Astrocyte (in vitro differentiated cells and primary cell): ENCODE measurements at regions not wholly inside any gene's neighbourhood (a gene's known extent, or its start where the extent isn't known, plus 50 kb on each side); places are given as distances from the start of the nearest gene placed in this dataset.

Experiments used
- DNase-seq: peaks from one replicate; pipeline ENCODE4 v3.0.0-alpha.2; 2010; ENCODE audit warnings: low read depth
- FAIRE-seq: peaks from 2 replicates; lab custom pipeline; 2011; peaks lifted over from hg19 to GRCh38; lab: Jason Lieb, UNC
- H2AFZ ChIP-seq: 2 replicates; pipeline ENCODE4 v1.6.0; 2012; ENCODE audit warnings: low read depth, low read length, inconsistent platforms
- H3K27ac ChIP-seq: 2 replicates; pipeline ENCODE4 v1.5.1; 2011; ENCODE audit warnings: low read depth, low read length, inconsistent platforms
- H3K27me3 ChIP-seq: 2 replicates; pipeline ENCODE4 v1.6.0; 2011; ENCODE audit warnings: low read length, inconsistent platforms; ENCODE audit not compliant: insufficient read depth
- H3K36me3 ChIP-seq: 2 replicates; pipeline ENCODE4 v1.5.1; 2011; ENCODE audit warnings: low read length, inconsistent platforms; ENCODE audit not compliant: insufficient read depth
- H3K4me1 ChIP-seq: 2 replicates; pipeline ENCODE4 v1.5.1; 2011; ENCODE audit warnings: low read length, inconsistent platforms; ENCODE audit not compliant: insufficient read depth
- H3K4me2 ChIP-seq: 2 replicates; pipeline ENCODE4 v1.6.0; 2012; ENCODE audit warnings: low read length, inconsistent platforms
- H3K4me3 ChIP-seq: 2 replicates; pipeline ENCODE4 v1.5.1; 2011; ENCODE audit warnings: low read depth, mild to moderate bottlenecking, low read length, inconsistent platforms; ENCODE audit not compliant: insufficient read depth
- H3K79me2 ChIP-seq: 2 replicates; pipeline ENCODE4 v1.6.0; 2012; ENCODE audit warnings: mild to moderate bottlenecking, low read length, inconsistent platforms; ENCODE audit not compliant: insufficient read depth
- H3K9ac ChIP-seq: 2 replicates; pipeline ENCODE4 v1.6.0; 2012; ENCODE audit warnings: mild to moderate bottlenecking, low read length, inconsistent platforms
- H3K9me3 ChIP-seq: 2 replicates; pipeline ENCODE4 v1.5.1; 2012; ENCODE audit warnings: low read depth, mild to moderate bottlenecking, low read length, inconsistent platforms; ENCODE audit not compliant: insufficient read depth
- H4K20me1 ChIP-seq: 2 replicates; pipeline ENCODE4 v1.6.0; 2012; ENCODE audit warnings: low read length, inconsistent platforms; ENCODE audit not compliant: insufficient read depth
- H3K27ac Mint-ChIP-seq: one replicate; pipeline ENCODE4 v1.8.0; 2021; ENCODE audit warnings: mild to moderate bottlenecking, mixed read lengths; ENCODE audit not compliant: unreplicated experiment
- H3K27me3 Mint-ChIP-seq: one replicate; pipeline ENCODE4 v1.8.0; 2021; ENCODE audit warnings: low read depth, mixed read lengths; ENCODE audit not compliant: unreplicated experiment
- H3K36me3 Mint-ChIP-seq: one replicate; pipeline ENCODE4 v1.8.0; 2021; ENCODE audit warnings: low read depth, mixed read lengths; ENCODE audit not compliant: unreplicated experiment
- H3K4me1 Mint-ChIP-seq: one replicate; pipeline ENCODE4 v1.8.0; 2021; ENCODE audit warnings: low read depth, mixed read lengths; ENCODE audit not compliant: unreplicated experiment
- H3K4me3 Mint-ChIP-seq: one replicate; pipeline ENCODE4 v1.8.0; 2021; ENCODE audit warnings: mild to moderate bottlenecking, moderate library complexity, mixed read lengths; ENCODE audit not compliant: unreplicated experiment
- H3K9me3 Mint-ChIP-seq: one replicate; pipeline ENCODE4 v1.8.0; 2021; ENCODE audit warnings: mild to moderate bottlenecking, mixed read lengths; ENCODE audit not compliant: unreplicated experiment
- CTCF ChIP-seq: IDR thresholded peaks from 2 replicates; pipeline ENCODE4 v1.5.1; 2011; ENCODE audit warnings: low read depth, mild to moderate bottlenecking, inconsistent platforms, low read length, moderate library complexity; ENCODE audit not compliant: insufficient read depth
- EZH2 ChIP-seq: IDR thresholded peaks from 2 replicates; pipeline ENCODE4 v1.6.1; 2012; ENCODE audit warnings: mild to moderate bottlenecking, low read length, inconsistent platforms; ENCODE audit not compliant: insufficient read depth

- no peak overlapping the region for H3K27ac ChIP-seq
- FAIRE-seq (no peak), DNase-seq (no peak)
- no peaks in the 10 kb centered on the region for H3K27me3 Mint-ChIP-seq
- H3K4me1 ChIP-seq, result peaks cover 27% of the 10 kb centered on the region
- H3K9me3 Mint-ChIP-seq, result no peaks in the 10 kb centered on the region
- peaks cover 2% of the 10 kb centered on the region for H3K36me3 Mint-ChIP-seq
- no peaks in the 10 kb centered on the region for H3K9me3 ChIP-seq
- no peak overlapping the region for H3K9ac ChIP-seq
- peak overlapping the region; percentile 42 for H3K27ac Mint-ChIP-seq
- peaks cover 46% of the 10 kb centered on the region for H3K4me1 Mint-ChIP-seq
- no peaks in the 10 kb centered on the region for H3K27me3 ChIP-seq
- no peaks in the 10 kb centered on the region for H4K20me1 ChIP-seq
- H2AFZ ChIP-seq, result no peak overlapping the region
- H3K4me3 ChIP-seq, result no peak overlapping the region
- TF ChIP-seq EZH2 (no peak), CTCF (no peak)
- H3K79me2 ChIP-seq, result no peaks in the 10 kb centered on the region
- H3K4me2 ChIP-seq, result no peak overlapping the region
- H3K36me3 ChIP-seq, result no peaks in the 10 kb centered on the region
- no peak overlapping the region for H3K4me3 Mint-ChIP-seq
These were observed 93.5 kb upstream of the PRICKLE2 start for GRCh38 chr3:64318668-64319271.

GRCh38 chr3:64318001-64318400 is 92.7 kb upstream of the PRICKLE2 start:
- no peak overlapping the region for H2AFZ ChIP-seq
- no peak overlapping the region for H3K27ac ChIP-seq
- Mint-ChIP-seq H3K27me3 (no peaks in the 10 kb centered on the region), H3K4me1 (peaks cover 46% of the 10 kb centered on the region), H3K9me3 (no peaks in the 10 kb centered on the region), H3K4me3 (no peak overlapping the region), H3K36me3 (peaks cover 2% of the 10 kb centered on the region), H3K27ac (peak overlapping the region; percentile 42)
- no peaks in the 10 kb centered on the region for H3K27me3 ChIP-seq
- H3K36me3 ChIP-seq, result no peaks in the 10 kb centered on the region
- no peak for TF ChIP-seq EZH2
- no peak for TF ChIP-seq CTCF
- H3K4me3 ChIP-seq, result no peak overlapping the region
- peaks cover 27% of the 10 kb centered on the region for H3K4me1 ChIP-seq
- DNase-seq (peak; percentile 83), FAIRE-seq (no peak)
- no peaks in the 10 kb centered on the region for H3K79me2 ChIP-seq
- H3K4me2 ChIP-seq, result no peak overlapping the region
- no peaks in the 10 kb centered on the region for H4K20me1 ChIP-seq
- no peak overlapping the region for H3K9ac ChIP-seq
- H3K9me3 ChIP-seq, result no peaks in the 10 kb centered on the region

GRCh38 chr3:64316971-64317370 is 91.7 kb upstream of the PRICKLE2 start:
- Histone ChIP-seq H3K36me3 (no peaks in the 10 kb centered on the region), H3K9ac (no peak overlapping the region), H3K9me3 (no peaks in the 10 kb centered on the region), H3K4me3 (no peak overlapping the region), H3K79me2 (no peaks in the 10 kb centered on the region), H4K20me1 (no peaks in the 10 kb centered on the region), H3K4me2 (no peak overlapping the region), H3K27ac (no peak overlapping the region), H2AFZ (no peak overlapping the region), H3K4me1 (peaks cover 22% of the 10 kb centered on the region), H3K27me3 (no peaks in the 10 kb centered on the region)
- H3K36me3 Mint-ChIP-seq, result peaks cover 2% of the 10 kb centered on the region
- peaks cover 36% of the 10 kb centered on the region for H3K4me1 Mint-ChIP-seq
- H3K27ac Mint-ChIP-seq, result peak overlapping the region; percentile 41
- DNase-seq, result peak; percentile 60
- no peaks in the 10 kb centered on the region for H3K27me3 Mint-ChIP-seq
- H3K4me3 Mint-ChIP-seq, result no peak overlapping the region
- no peaks in the 10 kb centered on the region for H3K9me3 Mint-ChIP-seq
- no peak for TF ChIP-seq EZH2
- no peak for TF ChIP-seq CTCF
- FAIRE-seq, result no peak
